ENCODE measurements at regions not wholly inside any gene's neighbourhood (a gene's known extent, or its start where the extent isn't known, plus 50 kb on each side); places are given as distances from the start of the nearest gene placed in this dataset.

DNA sequence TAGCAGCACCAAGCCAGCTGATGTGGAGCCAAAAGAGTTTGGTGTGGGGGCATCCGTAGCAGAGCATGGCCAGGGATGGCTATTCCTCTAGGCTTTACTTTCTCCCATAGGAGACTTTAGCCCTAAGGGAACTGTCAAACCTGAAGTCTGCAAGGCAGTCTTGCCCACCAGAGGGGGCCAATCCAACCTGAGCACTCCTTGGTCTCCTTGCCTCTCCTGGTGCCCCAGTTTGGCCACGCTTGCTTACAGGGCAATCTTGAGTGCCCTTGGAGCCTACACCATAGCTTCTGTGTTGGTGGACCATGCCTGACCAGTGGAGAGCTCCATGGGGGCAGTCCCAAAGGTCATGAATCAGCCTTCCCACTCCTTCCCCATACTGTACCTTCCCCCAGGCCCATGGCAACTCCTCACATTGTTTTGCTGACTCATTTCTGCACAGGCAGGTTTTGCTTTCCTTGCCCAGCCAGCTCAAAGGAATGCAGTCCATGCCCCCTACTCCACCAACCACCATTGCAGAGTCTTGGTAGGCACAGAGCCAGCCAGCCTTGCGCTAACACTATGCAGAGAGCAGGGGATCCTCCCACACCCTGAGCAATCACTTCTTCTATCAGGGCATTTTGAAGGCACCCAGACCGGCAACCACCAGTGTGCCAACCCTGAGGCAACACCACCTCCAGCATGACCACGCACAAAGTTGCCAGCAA, 1421.2 kb upstream of the RAG2 start:
- ChIA-PET CTCF (no interaction called here), POLR2A (interaction anchor here (0.5 kb wide), 1 partner anchor 723 kb away, joined by 3 read pairs; no protein-coding TSS in a partner anchor)
- no TSS peak for BruUV-seq (replicated peaks)
- no peaks in the 10 kb centered on the region for H3K27me3 ChIP-seq (ENCODE audit: control insufficient read depth, insufficient read depth, low read length)
- TF ChIP-seq, protein P1, sequence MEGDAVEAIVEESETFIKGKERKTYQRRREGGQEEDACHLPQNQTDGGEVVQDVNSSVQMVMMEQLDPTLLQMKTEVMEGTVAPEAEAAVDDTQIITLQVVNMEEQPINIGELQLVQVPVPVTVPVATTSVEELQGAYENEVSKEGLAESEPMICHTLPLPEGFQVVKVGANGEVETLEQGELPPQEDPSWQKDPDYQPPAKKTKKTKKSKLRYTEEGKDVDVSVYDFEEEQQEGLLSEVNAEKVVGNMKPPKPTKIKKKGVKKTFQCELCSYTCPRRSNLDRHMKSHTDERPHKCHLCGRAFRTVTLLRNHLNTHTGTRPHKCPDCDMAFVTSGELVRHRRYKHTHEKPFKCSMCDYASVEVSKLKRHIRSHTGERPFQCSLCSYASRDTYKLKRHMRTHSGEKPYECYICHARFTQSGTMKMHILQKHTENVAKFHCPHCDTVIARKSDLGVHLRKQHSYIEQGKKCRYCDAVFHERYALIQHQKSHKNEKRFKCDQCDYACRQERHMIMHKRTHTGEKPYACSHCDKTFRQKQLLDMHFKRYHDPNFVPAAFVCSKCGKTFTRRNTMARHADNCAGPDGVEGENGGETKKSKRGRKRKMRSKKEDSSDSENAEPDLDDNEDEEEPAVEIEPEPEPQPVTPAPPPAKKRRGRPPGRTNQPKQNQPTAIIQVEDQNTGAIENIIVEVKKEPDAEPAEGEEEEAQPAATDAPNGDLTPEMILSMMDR (IDR thresholded peaks at IDR 0.05) = no peak
- TF ChIP-seq TCF7L2 (IDR thresholded peaks at IDR 0.05; ENCODE audit: low read depth, low read length) (no peak), SIN3A (IDR thresholded peaks at IDR 0.05; ENCODE audit: borderline replicate concordance, insufficient read depth, low read depth, low read length) (no peak), POLR2AphosphoS5 (IDR thresholded peaks at IDR 0.05; ENCODE audit: low read depth, low read length) (no peak)
- TF ChIP-seq, protein P2, sequence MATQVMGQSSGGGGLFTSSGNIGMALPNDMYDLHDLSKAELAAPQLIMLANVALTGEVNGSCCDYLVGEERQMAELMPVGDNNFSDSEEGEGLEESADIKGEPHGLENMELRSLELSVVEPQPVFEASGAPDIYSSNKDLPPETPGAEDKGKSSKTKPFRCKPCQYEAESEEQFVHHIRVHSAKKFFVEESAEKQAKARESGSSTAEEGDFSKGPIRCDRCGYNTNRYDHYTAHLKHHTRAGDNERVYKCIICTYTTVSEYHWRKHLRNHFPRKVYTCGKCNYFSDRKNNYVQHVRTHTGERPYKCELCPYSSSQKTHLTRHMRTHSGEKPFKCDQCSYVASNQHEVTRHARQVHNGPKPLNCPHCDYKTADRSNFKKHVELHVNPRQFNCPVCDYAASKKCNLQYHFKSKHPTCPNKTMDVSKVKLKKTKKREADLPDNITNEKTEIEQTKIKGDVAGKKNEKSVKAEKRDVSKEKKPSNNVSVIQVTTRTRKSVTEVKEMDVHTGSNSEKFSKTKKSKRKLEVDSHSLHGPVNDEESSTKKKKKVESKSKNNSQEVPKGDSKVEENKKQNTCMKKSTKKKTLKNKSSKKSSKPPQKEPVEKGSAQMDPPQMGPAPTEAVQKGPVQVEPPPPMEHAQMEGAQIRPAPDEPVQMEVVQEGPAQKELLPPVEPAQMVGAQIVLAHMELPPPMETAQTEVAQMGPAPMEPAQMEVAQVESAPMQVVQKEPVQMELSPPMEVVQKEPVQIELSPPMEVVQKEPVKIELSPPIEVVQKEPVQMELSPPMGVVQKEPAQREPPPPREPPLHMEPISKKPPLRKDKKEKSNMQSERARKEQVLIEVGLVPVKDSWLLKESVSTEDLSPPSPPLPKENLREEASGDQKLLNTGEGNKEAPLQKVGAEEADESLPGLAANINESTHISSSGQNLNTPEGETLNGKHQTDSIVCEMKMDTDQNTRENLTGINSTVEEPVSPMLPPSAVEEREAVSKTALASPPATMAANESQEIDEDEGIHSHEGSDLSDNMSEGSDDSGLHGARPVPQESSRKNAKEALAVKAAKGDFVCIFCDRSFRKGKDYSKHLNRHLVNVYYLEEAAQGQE (IDR thresholded peaks at IDR 0.05; ENCODE audit: insufficient read depth in 1 of 2, low read depth in 2 of 2, low read length in 1 of 2) = no peak
- no peak for DNase-seq (ENCODE audit: low read depth, low spot score)
- no peak for ATAC-seq
- in situ Hi-C loops (cut with HindIII; ENCODE audit: low pct_unique_long_range_greater_than_20kb, low sequenced_read_pairs) (no loop called here), intact Hi-C loops (cut with micrococcal nuclease; ENCODE audit: unreplicated experiment) (no loop called here)
- no peak overlapping the region for H3K4me3 ChIP-seq (ENCODE audit: low read depth in 2 of 2, low read length in 2 of 2)
- no peak overlapping the region for H3K27ac ChIP-seq (ENCODE audit: low read length)
- H3K36me3 ChIP-seq (ENCODE audit: control insufficient read depth, insufficient read depth, low read length) = no peaks in the 10 kb centered on the region
- no peaks in the 10 kb centered on the region for H3K4me1 ChIP-seq (ENCODE audit: control insufficient read depth, insufficient read depth, low read length)
- H3K9me3 ChIP-seq (ENCODE audit: control insufficient read depth, insufficient read depth, low read depth, low read length) = no peaks in the 10 kb centered on the region

DNA sequence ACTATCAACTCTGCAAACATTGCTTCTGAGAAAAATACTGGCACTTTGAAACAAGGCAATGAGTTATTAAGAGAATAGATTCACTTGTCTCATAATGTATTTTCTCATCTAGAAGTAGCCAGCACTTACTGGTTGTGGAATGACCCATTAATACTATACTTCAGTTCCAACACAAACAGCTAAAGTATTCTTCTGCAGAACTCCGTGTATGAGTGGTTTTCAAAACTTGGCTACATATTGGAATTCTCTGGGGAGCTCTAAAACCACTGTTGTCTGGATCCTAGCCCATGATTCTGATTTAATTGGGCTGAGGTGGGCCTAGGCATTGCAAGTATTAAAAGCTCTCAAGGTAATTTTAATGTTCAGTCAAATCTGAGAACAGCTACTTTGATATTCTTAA, 1416.4 kb upstream of the RAG2 start:
- no peaks in the 10 kb centered on the region for H3K36me3 ChIP-seq (ENCODE audit: control insufficient read depth, insufficient read depth, low read length)
- POLR2A ChIA-PET = no interaction called here
- H3K9me3 ChIP-seq (ENCODE audit: control insufficient read depth, insufficient read depth, low read depth, low read length) = no peaks in the 10 kb centered on the region
- BruUV-seq (replicated peaks) = no TSS peak
- no peak overlapping the region for H3K27ac ChIP-seq (ENCODE audit: low read length)
- CTCF ChIA-PET = no interaction called here
- H3K4me1 ChIP-seq (ENCODE audit: control insufficient read depth, insufficient read depth, low read length) = no peaks in the 10 kb centered on the region
- DNase-seq (ENCODE audit: low read depth, low spot score) = no peak
- no peak for ATAC-seq
- no peak for TF ChIP-seq POLR2AphosphoS5 (IDR thresholded peaks at IDR 0.05; ENCODE audit: low read depth, low read length)
- no peak for TF ChIP-seq TCF7L2 (IDR thresholded peaks at IDR 0.05; ENCODE audit: low read depth, low read length)
- TF ChIP-seq SIN3A (IDR thresholded peaks at IDR 0.05; ENCODE audit: borderline replicate concordance, insufficient read depth, low read depth, low read length) = no peak
- TF ChIP-seq, protein P2 (IDR thresholded peaks at IDR 0.05; ENCODE audit: insufficient read depth in 1 of 2, low read depth in 2 of 2, low read length in 1 of 2) = no peak
- TF ChIP-seq, protein P1 (IDR thresholded peaks at IDR 0.05) = no peak
- no peak overlapping the region for H3K4me3 ChIP-seq (ENCODE audit: low read depth in 2 of 2, low read length in 2 of 2)
- H3K27me3 ChIP-seq (ENCODE audit: control insufficient read depth, insufficient read depth, low read length) = no peaks in the 10 kb centered on the region
- in situ Hi-C loops (cut with HindIII; ENCODE audit: low pct_unique_long_range_greater_than_20kb, low sequenced_read_pairs) = no loop called here
- intact Hi-C loops (cut with micrococcal nuclease; ENCODE audit: unreplicated experiment) = no loop called here

Data from Panc1 (cell line).